ENCODE measurements at regions not wholly inside any gene's neighbourhood (a gene's known extent, or its start where the extent isn't known, plus 50 kb on each side); places are given as distances from the start of the nearest gene placed in this dataset.

DNA sequence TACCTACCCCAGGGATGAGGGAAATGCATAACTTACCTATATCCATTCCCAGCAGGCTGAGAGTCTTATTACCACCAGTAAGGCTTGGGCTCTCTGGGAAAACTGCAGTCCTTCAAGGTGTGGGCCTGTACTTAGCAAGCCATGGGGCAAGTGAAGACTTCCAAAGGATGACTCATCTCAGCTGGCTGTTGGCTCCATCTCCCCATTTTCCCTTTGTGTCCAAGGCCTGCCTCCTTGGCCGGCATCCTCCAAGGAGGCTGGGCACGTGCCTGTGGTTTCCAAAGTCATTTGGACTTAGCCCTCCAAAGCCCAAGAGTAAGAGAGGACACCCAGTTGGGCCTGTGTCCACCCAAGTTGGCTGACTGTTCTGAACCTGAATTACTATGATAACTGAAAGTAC, 89.8 kb downstream of the TMEM100 start:
- DNase-seq, result no peak

DNA sequence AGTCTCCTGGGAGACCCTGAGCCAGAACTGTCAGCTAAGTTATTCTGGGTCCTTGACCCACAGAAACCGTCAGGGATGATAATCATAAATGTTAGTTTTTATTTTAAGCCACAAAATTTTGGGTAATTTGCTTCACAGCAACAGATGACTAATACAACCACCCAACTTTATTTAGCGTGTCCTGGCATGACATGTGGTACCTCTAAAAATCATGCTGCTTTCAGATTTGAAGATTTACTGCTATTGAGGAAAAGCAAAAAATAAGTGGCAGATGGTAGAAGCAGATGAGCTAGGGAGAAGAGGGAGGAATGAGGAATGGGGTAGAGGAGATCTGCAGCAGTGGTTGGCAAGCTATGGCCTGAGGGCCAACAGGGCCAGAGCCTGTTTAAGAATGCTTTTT, 90.4 kb downstream of the TMEM100 start:
- DNase-seq, result no peak

DNA sequence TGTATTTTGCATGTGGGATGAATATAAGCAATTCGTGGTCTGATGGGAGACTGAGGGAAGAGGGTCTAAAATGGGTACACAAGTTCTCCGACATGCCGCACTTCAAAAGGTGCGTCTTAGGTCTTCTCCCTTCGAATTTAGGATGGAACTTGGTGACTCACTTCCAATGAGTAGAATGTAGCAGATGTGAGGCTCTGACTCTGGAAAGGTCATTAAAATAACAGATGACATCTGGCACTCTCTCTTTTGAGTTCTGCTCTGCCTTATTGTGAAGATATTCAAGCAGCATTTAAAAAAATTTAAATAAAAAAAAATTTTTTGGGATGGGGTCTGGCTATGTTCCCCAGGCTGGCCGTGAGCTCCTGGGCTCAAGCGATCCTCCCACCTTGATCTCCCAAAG, 92.7 kb downstream of the TMEM100 start:
- no peak for DNase-seq

DNA sequence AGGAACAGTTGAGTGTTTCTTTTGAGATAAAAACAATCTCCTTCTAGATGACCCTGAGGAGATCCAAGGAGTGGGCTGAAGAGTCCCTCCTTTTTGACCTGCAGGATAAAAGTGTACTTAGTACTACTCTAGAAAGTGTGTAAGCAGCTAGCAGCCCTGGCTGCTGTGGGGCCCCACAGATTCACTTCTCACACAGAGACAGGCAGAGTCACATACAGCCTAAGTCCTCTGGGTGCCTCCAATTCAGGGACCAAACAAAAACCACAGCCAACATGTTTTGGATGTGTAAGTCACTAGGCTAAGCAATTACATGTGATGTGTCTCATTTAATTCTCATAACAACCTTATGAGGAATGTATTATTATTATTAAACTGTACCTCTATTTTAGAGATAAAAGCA, 97.1 kb downstream of the TMEM100 start:
- no peak for DNase-seq

DNA sequence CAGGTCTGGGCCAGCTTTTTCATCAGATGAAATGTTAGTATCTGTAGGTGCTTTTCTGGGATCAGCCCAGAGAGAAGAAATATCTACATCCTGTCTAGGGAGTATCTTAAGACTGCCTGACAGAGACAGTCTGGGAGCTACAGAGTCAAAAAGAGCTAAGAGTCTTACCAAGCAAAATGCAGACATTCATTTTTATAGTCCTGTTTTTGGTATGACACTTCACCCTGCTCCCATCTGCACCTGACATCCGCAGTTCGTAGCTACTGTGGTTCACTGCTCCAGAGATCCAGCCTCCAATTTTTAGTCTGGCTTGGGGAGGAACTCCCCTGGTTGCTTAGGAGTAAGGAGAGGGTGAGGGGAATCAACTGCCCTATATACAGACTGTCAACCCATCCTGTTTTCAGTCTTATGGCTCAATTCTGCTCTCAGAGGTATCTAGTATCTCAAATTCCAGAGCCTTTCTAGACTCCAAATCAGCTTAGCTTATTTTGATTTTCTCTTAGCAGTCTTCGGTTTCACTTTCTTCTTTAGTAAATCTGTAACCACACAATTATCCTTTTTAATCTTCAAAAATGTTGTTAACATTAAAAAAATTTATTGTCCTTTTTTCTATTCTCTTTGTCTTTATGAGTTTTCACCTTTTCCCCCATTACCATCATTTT, 97.8 kb downstream of the TMEM100 start:
- no peak for DNase-seq

DNA sequence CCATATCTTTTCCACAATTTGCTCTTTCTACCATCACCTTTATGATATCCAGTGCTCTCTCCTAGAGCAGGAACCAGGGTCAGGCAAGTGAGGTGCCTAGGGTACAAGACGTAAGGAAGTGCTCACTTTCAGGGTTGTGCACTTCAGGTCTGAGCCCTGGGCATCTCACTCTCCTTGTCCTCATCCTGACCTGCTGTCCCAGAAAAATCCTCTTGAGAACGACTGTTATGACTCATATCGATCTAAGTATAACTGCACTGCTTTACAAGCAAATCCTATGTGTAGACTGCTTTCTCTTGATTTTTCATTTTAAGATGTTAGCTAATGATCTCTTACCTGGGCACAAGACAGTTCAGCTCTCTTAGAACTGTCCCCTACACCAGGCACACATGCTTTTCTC, 100.1 kb downstream of the TMEM100 start:
- no peak for DNase-seq

DNA sequence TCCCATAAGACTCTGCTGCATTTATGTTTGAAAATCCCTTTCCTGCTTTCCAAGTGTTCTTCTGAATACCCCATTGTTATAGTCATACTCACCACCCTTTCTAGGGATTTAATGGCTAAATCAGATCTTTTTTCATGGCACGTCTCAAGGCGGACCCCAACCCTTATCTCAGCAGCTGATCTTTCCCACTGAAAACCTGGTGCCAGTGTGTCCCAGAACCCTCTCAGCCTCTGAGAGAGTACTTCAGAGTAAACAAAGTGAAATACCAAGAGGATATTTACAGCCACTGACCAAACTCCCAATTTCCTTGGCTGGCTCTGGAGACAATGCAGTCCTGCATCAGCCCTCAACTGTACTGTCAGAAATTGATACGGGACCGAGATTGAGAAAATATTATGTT, 101.7 kb downstream of the TMEM100 start:
- no peak for DNase-seq

DNA sequence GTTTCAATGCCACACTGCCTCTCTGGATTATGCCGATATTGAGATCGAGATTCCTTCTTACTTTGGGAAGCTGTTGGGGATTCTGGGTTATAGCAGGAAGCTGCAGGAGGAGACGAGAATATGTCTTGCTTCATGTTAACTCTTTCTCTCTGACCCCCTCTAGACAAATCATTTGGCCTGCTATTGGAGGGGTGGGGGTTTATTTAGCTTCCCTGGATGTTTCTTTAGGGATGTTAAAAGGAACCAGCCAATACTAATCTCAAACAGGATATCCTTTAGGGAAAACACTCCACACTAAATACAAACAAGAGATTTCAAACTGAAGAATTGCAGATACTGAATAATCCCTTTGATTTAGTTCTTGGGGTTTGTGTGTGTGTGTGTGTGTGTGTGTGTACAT, 102.6 kb downstream of the TMEM100 start:
- no peak for DNase-seq

DNA sequence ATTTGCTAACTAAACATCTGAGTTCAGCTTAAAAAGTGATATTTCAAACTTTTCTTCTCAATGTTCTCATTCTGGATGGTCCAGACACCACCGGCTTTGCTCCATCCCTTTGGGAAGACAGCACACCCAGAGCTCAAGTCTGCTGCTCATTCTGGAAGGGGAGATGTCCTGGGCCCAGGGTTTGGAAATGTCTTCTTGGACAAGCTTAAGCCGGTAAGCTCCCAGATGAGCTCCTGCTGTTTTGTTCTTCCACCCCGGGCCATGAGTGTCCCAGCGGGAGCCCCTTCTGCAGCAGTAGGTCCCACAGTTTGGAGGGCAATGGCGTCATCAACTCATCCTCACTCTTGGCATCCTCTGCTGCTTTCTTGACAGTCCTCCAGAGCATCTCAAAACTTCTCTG, 105.2 kb downstream of the TMEM100 start:
- DNase-seq, result no peak

DNA sequence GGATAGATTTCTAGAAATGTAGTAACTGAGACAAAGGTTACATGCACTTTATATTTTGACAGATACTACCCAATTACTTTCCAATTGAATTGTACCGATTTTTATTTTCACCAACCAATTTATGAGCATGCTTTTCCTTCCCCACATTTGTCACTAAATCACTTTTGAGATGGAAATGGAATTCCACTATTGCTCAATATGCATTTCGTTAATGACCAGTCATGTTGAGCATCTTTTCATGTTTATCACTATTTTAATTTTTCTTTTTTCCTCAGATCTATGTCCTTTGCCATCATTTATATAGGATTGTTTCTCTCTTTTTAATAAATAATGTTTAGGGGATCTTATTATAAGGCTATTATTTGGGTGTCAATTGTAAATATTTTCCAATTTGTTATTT, 102.8 kb upstream of the SMIM36 start:
- DNase-seq, result no peak

DNA sequence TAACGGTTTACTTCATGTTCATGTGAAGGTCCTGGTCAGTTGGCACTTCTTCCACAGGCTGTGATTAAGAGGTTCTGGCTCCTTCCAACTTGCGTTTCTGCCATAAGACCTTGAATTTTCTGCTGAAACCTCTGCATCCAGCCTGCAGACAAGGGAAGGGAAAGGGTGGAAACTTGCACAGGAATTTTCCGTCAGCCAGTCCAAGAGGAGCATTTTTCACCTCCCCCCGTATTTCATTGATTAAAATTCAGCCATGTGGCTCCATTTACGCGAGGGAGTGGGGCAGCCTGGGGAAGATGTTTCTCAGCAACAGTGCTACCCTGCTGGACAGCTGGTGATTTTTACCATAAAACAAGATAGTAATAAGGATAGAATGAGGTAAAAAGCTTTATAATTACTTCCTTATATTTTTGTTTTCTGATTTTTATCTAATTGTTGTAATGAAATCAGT, 101.5 kb upstream of the SMIM36 start:
- DNase-seq, result no peak

DNA sequence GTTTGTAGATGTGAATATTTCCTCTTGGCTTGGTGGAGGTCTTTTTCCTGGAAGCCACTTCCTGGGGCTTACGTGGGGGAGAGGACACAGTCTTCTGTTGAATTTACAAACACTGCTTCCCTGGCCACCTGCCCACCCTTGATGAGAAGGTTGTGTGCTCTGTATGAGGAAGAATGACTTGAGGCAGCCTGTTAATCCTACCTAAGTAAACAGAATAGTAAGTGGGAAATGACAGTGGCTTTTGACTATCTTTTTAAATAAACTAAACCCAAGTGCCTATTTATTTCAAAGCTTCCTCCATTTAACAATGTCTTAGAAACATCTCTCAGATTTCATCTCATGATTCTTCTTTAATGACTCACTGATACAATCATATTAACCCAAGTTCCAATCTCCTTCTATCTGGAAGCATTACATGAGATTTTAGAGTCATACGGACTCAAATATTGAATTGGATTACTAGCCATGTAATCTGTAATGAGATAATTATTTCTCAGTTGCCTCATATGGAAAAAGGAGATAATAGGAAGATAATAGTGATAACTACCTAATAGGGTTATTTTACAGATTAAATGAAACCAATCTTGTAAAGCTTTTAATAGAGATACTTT, 96.6 kb upstream of the SMIM36 start:
- DNase-seq, result no peak

DNA sequence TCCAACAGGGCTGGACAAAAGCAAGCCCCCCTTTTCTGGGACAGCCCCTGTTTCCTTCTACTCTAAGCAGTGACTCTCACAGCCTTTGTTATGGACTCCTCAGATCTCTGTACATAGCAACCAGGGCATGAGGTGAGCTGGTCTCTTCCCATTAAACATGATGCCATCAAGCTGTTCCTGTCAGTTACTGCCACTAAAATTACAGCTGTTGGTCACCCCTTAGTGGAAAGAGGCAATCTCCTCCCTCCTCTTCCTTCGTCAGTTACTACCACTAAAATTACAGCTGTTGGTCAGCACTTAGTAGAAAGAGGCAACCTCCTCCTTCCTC, 95.2 kb upstream of the SMIM36 start:
- DNase-seq, result no peak

DNA sequence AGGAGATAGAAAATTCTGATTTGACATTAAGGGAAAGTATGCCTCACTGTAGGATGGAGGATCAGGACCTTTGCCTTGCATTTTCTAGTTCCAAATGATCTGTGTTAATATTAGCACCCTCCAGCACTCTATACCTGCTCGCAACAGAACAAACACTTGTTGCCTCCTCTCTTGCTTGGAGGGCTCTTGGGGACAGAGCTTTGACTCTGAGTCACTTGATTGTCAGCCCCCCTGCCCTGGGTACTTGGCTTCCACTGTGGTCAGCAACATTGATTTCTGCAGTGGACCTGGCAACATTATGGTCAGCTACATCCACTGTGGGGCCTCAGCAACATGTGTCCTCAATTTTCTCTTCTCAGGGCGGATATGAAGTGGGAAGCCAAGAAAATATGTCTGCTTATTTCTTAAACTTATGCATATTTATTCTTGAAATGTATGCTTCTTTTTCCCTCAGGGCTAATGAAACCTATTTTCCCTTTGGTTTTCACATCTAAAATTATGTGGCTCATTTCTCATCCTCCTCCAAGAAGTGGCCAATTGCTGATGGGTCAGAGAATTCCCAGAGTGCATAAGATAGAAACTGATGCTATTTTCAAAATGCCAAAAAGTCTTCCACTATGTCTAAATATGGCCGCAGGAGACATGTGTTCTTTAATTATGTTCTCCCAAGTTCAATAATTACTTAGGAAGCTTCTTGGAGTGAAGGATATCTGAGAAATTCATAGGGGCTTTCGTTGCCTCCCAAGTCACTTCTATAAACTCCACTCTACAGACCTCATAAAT, 94.6 kb upstream of the SMIM36 start:
- DNase-seq, result no peak

DNA sequence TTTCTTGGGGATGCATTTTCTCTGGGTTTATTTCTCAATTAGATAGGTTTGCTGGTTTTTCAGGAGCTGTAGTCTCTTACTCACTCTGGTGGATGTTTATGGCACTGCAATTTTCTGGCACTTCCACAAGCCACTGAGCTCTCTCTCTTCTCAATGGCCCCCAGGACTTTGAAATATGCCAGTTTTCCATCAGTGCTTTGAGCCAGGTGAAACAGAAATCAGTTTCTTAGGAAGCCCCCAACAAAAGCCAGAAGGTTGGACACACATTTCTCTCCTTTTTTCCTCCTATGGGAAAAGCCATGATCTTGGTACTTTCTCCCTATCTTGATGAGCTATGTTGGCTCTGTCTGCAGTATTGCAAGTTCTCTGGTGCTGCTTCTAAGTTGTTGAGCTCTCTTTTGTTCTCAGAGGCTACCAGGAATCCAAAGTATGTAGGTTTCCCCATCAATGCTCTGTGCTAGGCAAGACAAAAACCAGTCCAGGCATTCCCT, 90.7 kb upstream of the SMIM36 start:
- DNase-seq, result peak; percentile 46

DNA sequence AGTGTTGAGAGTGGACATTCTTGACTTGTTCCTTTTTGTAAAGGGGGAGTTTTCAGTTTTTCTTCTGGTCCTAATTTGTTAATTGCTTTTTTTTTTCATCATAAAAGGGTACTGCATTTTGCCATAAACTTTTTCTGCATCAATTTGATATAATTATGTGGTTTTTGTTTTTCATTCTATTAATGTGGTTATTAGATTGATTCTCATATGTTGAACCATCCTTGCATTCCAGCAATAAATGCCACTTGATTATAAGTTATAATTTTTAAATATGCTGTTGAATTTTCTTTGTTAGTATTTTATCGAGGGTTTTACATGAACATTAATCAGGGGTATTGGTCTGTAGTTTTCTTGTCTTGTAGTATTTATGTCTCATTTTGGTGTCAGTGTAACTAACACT, 87.2 kb upstream of the SMIM36 start:
- no peak for DNase-seq

DNA sequence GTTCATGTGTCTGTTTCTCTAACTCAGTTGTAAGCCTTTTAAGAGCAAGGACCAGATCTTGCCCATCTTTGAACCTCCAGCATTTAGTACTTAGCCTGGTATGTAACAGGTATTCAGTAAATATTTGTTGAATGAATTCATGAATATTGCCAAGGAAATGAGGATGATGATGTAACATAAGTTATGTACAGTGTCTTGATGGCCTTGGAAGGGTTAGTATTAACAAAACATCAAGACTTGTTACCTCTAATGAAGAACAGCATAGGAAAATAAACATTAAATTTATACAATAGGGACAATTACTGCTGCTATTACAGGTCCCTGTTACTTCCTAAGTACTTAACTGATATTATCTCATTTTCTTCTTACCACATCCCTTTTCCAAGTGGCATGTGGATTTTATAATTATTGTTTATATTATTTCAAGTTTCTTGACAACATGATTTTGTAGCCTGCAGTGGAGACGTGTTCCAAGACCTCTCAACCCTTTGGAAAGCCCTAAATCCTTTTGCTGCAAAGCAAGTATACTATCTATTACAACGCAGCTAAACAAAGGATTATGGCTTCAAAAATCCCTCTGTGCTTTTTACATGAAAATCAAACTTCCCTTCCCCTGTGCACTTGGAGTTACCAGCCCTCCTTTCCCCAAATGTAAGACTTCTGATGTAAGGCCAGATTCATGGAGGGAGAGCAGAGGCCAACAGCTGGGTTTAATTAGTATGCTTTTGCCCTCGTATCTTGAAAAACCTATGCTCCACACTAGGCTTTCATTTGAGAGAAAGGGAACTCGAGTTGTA, 77.4 kb upstream of the SMIM36 start:
- no peak for DNase-seq

DNA sequence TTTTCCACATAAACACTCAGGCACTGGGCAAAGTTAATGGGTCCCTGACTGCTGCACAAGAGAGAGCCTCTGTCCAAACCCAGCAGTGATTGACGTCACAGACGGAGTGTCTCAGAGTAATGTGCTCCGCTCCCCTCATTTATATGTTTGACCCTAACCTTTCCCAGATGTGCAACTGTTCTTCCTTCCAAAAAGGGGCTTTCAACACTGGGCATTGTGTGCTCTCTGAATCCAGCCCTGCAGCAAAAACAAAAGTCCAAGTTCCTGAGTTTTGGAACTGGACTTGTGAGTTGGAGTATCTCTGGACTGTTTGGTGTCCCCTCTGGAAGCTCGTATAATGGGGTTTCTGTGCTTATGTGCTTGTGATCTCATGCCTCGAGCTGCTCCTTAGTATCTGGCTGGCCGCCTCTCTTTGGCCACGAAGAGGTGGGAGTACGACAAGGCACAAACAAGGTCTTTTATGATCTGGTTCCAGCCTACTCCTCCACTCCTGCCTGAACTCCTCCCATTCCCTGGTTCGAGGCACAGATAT, 76.4 kb upstream of the SMIM36 start:
- DNase-seq, result no peak

DNA sequence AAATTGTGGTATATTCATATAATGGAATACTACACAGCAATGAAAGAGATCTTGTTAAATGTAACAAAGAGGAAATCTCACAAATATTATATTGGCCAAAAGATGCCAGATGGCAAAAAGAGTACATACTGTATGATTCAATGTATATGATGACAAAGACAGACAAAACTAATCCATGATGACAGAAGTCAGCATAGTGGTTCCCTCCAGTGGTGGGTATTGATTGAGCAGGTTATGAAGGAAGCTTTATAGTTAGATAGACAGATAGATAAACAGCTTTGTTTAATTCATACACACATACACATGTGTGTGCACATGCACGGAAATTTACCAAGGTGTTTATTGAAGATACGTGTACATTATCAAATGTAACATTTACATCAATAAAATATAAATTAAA, 74.4 kb upstream of the SMIM36 start:
- peak; percentile 4 for DNase-seq

DNA sequence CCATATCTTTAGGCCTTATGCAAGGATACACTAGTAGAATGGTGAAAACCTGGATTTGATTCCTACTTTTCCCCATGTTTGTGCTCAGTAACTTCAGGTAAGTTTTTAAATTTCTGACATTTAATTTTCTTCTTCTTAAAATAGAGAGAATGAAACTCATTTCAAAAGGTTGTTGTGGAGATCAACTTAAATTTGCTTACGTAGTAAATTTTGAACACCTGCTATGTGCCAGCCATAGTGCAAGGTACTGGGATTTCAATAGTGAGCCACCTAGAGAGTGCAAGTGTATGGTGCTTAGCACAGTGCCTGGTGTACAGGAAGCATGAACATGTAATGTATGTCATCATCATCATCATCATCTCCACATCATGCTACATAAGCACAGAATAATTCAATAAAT, 73.6 kb upstream of the SMIM36 start:
- no peak for DNase-seq

DNA sequence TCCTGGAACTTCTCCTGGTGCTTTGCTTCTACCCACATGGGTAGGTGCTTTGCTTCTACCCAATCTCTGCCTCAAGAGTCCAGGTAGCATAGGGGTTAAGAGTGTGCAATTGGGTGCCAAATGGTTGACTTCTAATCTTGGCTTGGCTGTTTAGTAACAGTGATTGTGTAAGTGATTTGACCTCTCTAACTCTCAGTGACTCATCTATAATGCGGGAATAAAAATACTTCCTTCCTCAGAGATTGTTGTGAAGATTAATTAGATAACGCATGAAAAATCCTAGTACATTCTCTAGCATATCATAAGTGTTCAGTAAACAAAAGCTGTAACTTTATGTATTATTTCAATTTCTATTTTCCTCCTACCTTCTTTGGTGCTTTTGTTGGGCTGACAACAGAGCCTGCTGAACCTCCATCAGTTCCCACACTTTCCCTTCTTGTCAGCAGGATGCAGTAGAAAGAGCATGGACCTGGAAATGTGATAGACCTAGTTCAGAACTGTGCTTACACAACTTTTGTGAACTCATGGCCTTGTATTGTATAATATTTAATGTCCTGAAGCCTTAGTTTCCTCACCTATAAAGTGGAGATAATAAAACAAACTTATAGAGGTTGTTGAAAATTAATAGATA, 72.9 kb upstream of the SMIM36 start:
- no peak for DNase-seq

DNA sequence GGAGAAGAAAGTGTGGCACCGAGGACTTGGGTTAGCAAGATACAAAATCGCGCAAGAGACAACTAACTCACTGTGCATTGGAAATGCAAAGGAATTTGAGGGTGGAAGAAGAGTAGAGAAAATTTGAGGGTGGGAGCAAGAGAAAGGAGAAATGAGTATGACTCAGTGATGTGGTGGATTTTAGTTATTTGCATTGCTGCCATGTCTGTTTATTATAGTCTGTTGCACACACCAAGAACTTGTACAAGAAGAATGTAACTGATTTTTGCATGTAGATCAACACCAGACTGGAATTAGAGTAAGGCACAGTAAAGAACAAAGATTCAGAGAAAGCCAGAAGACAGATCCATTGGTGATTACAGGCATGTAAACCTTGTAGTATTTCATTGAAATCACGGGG, 71.6 kb upstream of the SMIM36 start:
- DNase-seq, result no peak
